ENCODE measurements at regions not wholly inside any gene's neighbourhood (a gene's known extent, or its start where the extent isn't known, plus 50 kb on each side); places are given as distances from the start of the nearest gene placed in this dataset.
"Not testable (repeated sequence)": the region's sequence is repeated elsewhere in the genome, so short reads cannot be mapped to it uniquely, and the experiment has no call there.

GRCh38 chr3:110006913-110007312 is 669.6 kb upstream of the DPPA4 start:
- H3K27me3 ChIP-seq (ENCODE audit: control insufficient read depth, insufficient read depth, low read length): no peaks in the 10 kb centered on the region
- H3K36me3 ChIP-seq (ENCODE audit: control insufficient read depth, insufficient read depth, low read length): no peaks in the 10 kb centered on the region
- DNase-seq (ENCODE audit: low read depth): no peak
- no peak for TF ChIP-seq CTCF (IDR thresholded peaks at IDR 0.05; ENCODE audit: insufficient read depth, low read length, poor library complexity, severe bottlenecking)
- no peak overlapping the region for H3K4me3 ChIP-seq (ENCODE audit: low read depth, low read length)

- no peaks in the 10 kb centered on the region for H3K27me3 ChIP-seq (ENCODE audit: control insufficient read depth, insufficient read depth, low read length)
- no peak for TF ChIP-seq CTCF (IDR thresholded peaks at IDR 0.05; ENCODE audit: insufficient read depth, low read length, poor library complexity, severe bottlenecking)
- H3K36me3 ChIP-seq (ENCODE audit: control insufficient read depth, insufficient read depth, low read length): no peaks in the 10 kb centered on the region
- no peak for DNase-seq (ENCODE audit: low read depth)
- no peak overlapping the region for H3K4me3 ChIP-seq (ENCODE audit: low read depth, low read length)
These were observed 678.1 kb upstream of the DPPA4 start for GRCh38 chr3:110015231-110015963.

GRCh38 chr3:110016235-110016815 is 679.0 kb upstream of the DPPA4 start:
- no peak for DNase-seq (ENCODE audit: low read depth)
- no peaks in the 10 kb centered on the region for H3K27me3 ChIP-seq (ENCODE audit: control insufficient read depth, insufficient read depth, low read length)
- no peaks in the 10 kb centered on the region for H3K36me3 ChIP-seq (ENCODE audit: control insufficient read depth, insufficient read depth, low read length)
- H3K4me3 ChIP-seq (ENCODE audit: low read depth, low read length): no peak overlapping the region
- TF ChIP-seq CTCF (IDR thresholded peaks at IDR 0.05; ENCODE audit: insufficient read depth, low read length, poor library complexity, severe bottlenecking): no peak

GRCh38 chr3:110017304-110017703 is 680.0 kb upstream of the DPPA4 start:
- Histone ChIP-seq H3K27me3 (ENCODE audit: control insufficient read depth, insufficient read depth, low read length) (no peaks in the 10 kb centered on the region), H3K4me3 (ENCODE audit: low read depth, low read length) (no peak overlapping the region), H3K36me3 (ENCODE audit: control insufficient read depth, insufficient read depth, low read length) (no peaks in the 10 kb centered on the region)
- no peak for TF ChIP-seq CTCF (IDR thresholded peaks at IDR 0.05; ENCODE audit: insufficient read depth, low read length, poor library complexity, severe bottlenecking)
- DNase-seq (ENCODE audit: low read depth): no peak

GRCh38 chr3:110021659-110022058 is 684.3 kb upstream of the DPPA4 start:
- TF ChIP-seq CTCF (IDR thresholded peaks at IDR 0.05; ENCODE audit: insufficient read depth, low read length, poor library complexity, severe bottlenecking): no peak

GRCh38 chr3:110023022-110023421 is 685.7 kb upstream of the DPPA4 start:
- not testable (repeated sequence) for H3K36me3 ChIP-seq (ENCODE audit: control insufficient read depth, insufficient read depth, low read length); H3K27me3 ChIP-seq (ENCODE audit: control insufficient read depth, insufficient read depth, low read length); DNase-seq (ENCODE audit: low read depth); H3K4me3 ChIP-seq (ENCODE audit: low read depth, low read length)

More at GRCh38 chr3:110021659-110022058, 684.3 kb upstream of the DPPA4 start:
- H3K4me3 ChIP-seq (ENCODE audit: low read depth, low read length): no peak overlapping the region
- H3K36me3 ChIP-seq (ENCODE audit: control insufficient read depth, insufficient read depth, low read length): no peaks in the 10 kb centered on the region
- no peaks in the 10 kb centered on the region for H3K27me3 ChIP-seq (ENCODE audit: control insufficient read depth, insufficient read depth, low read length)
- no peak for DNase-seq (ENCODE audit: low read depth)

Measured in kidney epithelial cell (primary cell).